Adrenal gland (tissue), 9 donors: ENCODE measurements at regions not wholly inside any gene's neighbourhood (a gene's known extent, or its start where the extent isn't known, plus 50 kb on each side); places are given as distances from the start of the nearest gene placed in this dataset.
"Not testable (repeated sequence)": the region's sequence is repeated elsewhere in the genome, so short reads cannot be mapped to it uniquely, and the experiment has no call there.

Experiments
- DNase-seq, 7 donors: peaks; one replicate each; pipeline ENCODE4 v3.0.0-alpha.2; 2019 to 2020
- H3K27ac ChIP-seq, 5 donors: fragments of 200-600 bp; sonication (generic) in 4 of 5; 1 replicate in 3 of 5; 2 replicates in 2 of 5; pipeline versions ENCODE4 v1.5.1 to v1.8.0; 2016 to 2020; ENCODE audit warnings: mild to moderate bottlenecking in 1 of 5
- H3K27me3 ChIP-seq: fragments of 200-600 bp; 2 replicates; pipeline ENCODE4 v1.8.0; 2021
- H3K36me3 ChIP-seq, 2 donors: fragments of 200-600 bp; replicated peaks in 1 of 2; 1 replicate in 1 of 2; 2 replicates in 1 of 2; pipeline versions ENCODE4 v1.5.1 to v1.8.0; 2018 to 2022
- H3K4me1 ChIP-seq, 2 donors: fragments of 200-600 bp; replicated peaks in 1 of 2; 1 replicate in 1 of 2; 2 replicates in 1 of 2; pipeline versions ENCODE4 v1.5.1 to v1.8.0; 2018 to 2021
- H3K4me3 ChIP-seq, 4 donors: fragments of 200-600 bp; sonication (generic) in 3 of 4; one replicate each; pipeline ENCODE4 v1.5.1; 2016 to 2018
- H3K9me3 ChIP-seq, 3 donors: fragments of 200-600 bp; sonication (generic) in 1 of 3; replicated peaks in 1 of 3; 1 replicate in 2 of 3; 2 replicates in 1 of 3; pipeline versions ENCODE4 v1.5.1 to v1.8.0; 2016 to 2021
- CTCF ChIP-seq, 6 experiments: fragments of 450-650 bp in 4 of 6; fragments of 200-600 bp in 2 of 6; sonication (generic) in 1 of 6; IDR thresholded peaks; 1 replicate in 5 of 6; 2 replicates in 1 of 6; pipeline versions ENCODE4 v1.5.1 to v1.8.0; 2016 to 2021; ENCODE audit warnings: antibody characterized with exemption in 6 of 6, mild to moderate bottlenecking in 2 of 6, moderate library complexity in 1 of 6
- POLR2A ChIP-seq, 2 donors: fragments of 450-650 bp; IDR thresholded peaks; one replicate each; pipeline ENCODE4 v1.6.1; 2017; ENCODE audit warnings: antibody characterized with exemption in 2 of 2, mild to moderate bottlenecking in 2 of 2, moderate library complexity in 1 of 2
- WGBS, 4 donors: extraction: QIAGEN DNeasy Blood & Tissue Kit in 2 of 4; methylation state at CpG; one replicate each; pipeline versions ENCODE4 v1.1.5 to v1.1.7; 2013 to 2017; 5-methylcytosine and 5-hydroxymethylcytosine counted together
- intact Hi-C, 2 donors: fragments of 100-400 bp; cut with DNase I; formaldehyde crosslinking; loops; one replicate each; pipeline versions ENCODE4 v1.14.1 to v1.15.0; 2022 to 2023
- donor health status: healthy with polysubstance abuse.
- donor health status: Bipolar disorder and iron deficiency.
- donor health status: DM: yes; HTN: yes; CAD: no.
- donor health status: DM: no; HTN: no; CAD: no.
- donor health status: DM: no; HTN: no; CAD: no.

- no peaks in the 10 kb centered on the region for H3K36me3 ChIP-seq
- no peak for TF ChIP-seq CTCF (IDR thresholded peaks at IDR 0.05)
- no peak for TF ChIP-seq POLR2A (IDR thresholded peaks at IDR 0.05)
- WGBS, 4 donors = 79 to 87% (median 85%) methylated on average over 5 of the region's 5 CpGs
- no peaks in the 10 kb centered on the region for H3K27me3 ChIP-seq
- H3K4me3 ChIP-seq = no peak overlapping the region
- H3K27ac ChIP-seq = no peak overlapping the region
- intact Hi-C loops = no loop called here
- no peaks in the 10 kb centered on the region for H3K9me3 ChIP-seq
- DNase-seq = no peak
- H3K4me1 ChIP-seq = no peaks in the 10 kb centered on the region
Observed at GRCh38 chr2:94758546-94758945, 112.7 kb upstream of the TEKT4 start.

- WGBS, 4 donors = 30 to 56% (median 34%) methylated on average over 2 to 7 of the region's 7 CpGs
- Histone ChIP-seq H3K9me3 (no peaks in the 10 kb centered on the region), H3K27ac (no peak overlapping the region), H3K4me1 (no peaks in the 10 kb centered on the region), H3K27me3 (no peaks in the 10 kb centered on the region), H3K4me3 (no peak overlapping the region), H3K36me3 (no peaks in the 10 kb centered on the region)
- intact Hi-C loops = no loop called here
- no peak for TF ChIP-seq POLR2A (IDR thresholded peaks at IDR 0.05)
- no peak for TF ChIP-seq CTCF (IDR thresholded peaks at IDR 0.05)
- peak in 1 of 7 donors; percentile 2 for DNase-seq
Observed at GRCh38 chr2:94759211-94759610, 112.0 kb upstream of the TEKT4 start.

- Histone ChIP-seq H3K4me3 (no peak overlapping the region), H3K36me3 (no peaks in the 10 kb centered on the region), H3K27ac (no peak overlapping the region), H3K4me1 (no peaks in the 10 kb centered on the region), H3K27me3 (no peaks in the 10 kb centered on the region), H3K9me3 (no peaks in the 10 kb centered on the region)
- TF ChIP-seq POLR2A (IDR thresholded peaks at IDR 0.05) (no peak), CTCF (IDR thresholded peaks at IDR 0.05) (no peak)
- no peak for DNase-seq
- 73 to 80% (median 76%) methylated on average over 2 to 5 of the region's 5 CpGs for WGBS, 4 donors
- intact Hi-C loops = no loop called here
Observed at GRCh38 chr2:94762600-94762999, 108.6 kb upstream of the TEKT4 start.

GRCh38 chr2:94763318-94763717, 107.9 kb upstream of the TEKT4 start:
- no peak overlapping the region for H3K27ac ChIP-seq
- H3K4me1 ChIP-seq = no peaks in the 10 kb centered on the region
- H3K9me3 ChIP-seq = no peaks in the 10 kb centered on the region
- no peak overlapping the region for H3K4me3 ChIP-seq
- no peaks in the 10 kb centered on the region for H3K36me3 ChIP-seq
- H3K27me3 ChIP-seq = no peaks in the 10 kb centered on the region
- TF ChIP-seq CTCF (IDR thresholded peaks at IDR 0.05) (no peak), POLR2A (IDR thresholded peaks at IDR 0.05) (no peak)
- WGBS, 4 donors = 76 to 96% (median 91%) methylated on average over 3 to 6 of the region's 6 CpGs
- no peak for DNase-seq
- intact Hi-C loops = no loop called here

GRCh38 chr2:94764331-94764730, 106.9 kb upstream of the TEKT4 start:
- H3K36me3 ChIP-seq, H3K27ac ChIP-seq, H3K4me1 ChIP-seq, intact Hi-C loops, H3K4me3 ChIP-seq, H3K27me3 ChIP-seq, H3K9me3 ChIP-seq, DNase-seq: not testable (repeated sequence)
- WGBS, 4 donors = 84 to 93% (median 86%) methylated on average over 3 of the region's 3 CpGs
